H1 (cell line): ENCODE measurements at regions not wholly inside any gene's neighbourhood (a gene's known extent, or its start where the extent isn't known, plus 50 kb on each side); places are given as distances from the start of the nearest gene placed in this dataset.
"Not testable (repeated sequence)": the region's sequence is repeated elsewhere in the genome, so short reads cannot be mapped to it uniquely, and the experiment has no call there.

Source experiments
- CTCF ChIA-PET: fragments of 300-600 bp; sonication (Branson Sonifier 250); formaldehyde crosslinking; loops from one replicate; lab custom pipeline; 2021; ENCODE audit not compliant: partially characterized antibody; lab: Charles Lee
- POLR2A ChIA-PET: fragments of 300-600 bp; sonication (Branson Sonifier 250); formaldehyde crosslinking; loops from one replicate; lab custom pipeline; 2021; ENCODE audit warnings: inconsistent platforms; ENCODE audit not compliant: partially characterized antibody; lab: Charles Lee
- DNase-seq, 2 experiments: peaks; one replicate each; pipeline versions ENCODE4 v3.0.0 to v3.0.0-alpha.2; 2010 to 2022; ENCODE audit warnings: low spot score in 2 of 2, low read depth in 1 of 2, mixed read lengths in 1 of 2
- FAIRE-seq: peaks from 2 replicates; lab custom pipeline; 2011; peaks lifted over from hg19 to GRCh38; lab: Jason Lieb, UNC
- H2AFZ ChIP-seq: 2 replicates; pipeline ENCODE4 v1.8.1; 2012; ENCODE audit warnings: low read length, inconsistent platforms
- H2AK5ac ChIP-seq: 2 replicates; pipeline ENCODE4 v1.6.1; 2013; ENCODE audit warnings: low read depth, low read length
- H2BK120ac ChIP-seq: replicated peaks from 2 replicates; pipeline ENCODE3; 2013; ENCODE audit warnings: low read depth, low read length, inconsistent platforms
- H2BK12ac ChIP-seq: 2 replicates; pipeline ENCODE4 v1.6.1; 2013; ENCODE audit warnings: low read depth, low read length
- H2BK15ac ChIP-seq: 2 replicates; pipeline ENCODE4 v1.6.1; 2013; ENCODE audit warnings: low read length
- H2BK20ac ChIP-seq: 2 replicates; pipeline ENCODE4 v1.6.1; 2013; ENCODE audit warnings: low read length
- H2BK5ac ChIP-seq: 2 replicates; pipeline ENCODE4 v1.6.1; 2013; ENCODE audit warnings: low read depth, low read length
- H3K14ac ChIP-seq: 2 replicates; pipeline ENCODE4 v1.6.1; 2013; ENCODE audit warnings: inconsistent platforms; ENCODE audit not compliant: insufficient read length
- H3K18ac ChIP-seq: 2 replicates; pipeline ENCODE4 v1.6.1; 2013; ENCODE audit warnings: low read length; ENCODE audit errors: extremely low read depth
- H3K23ac ChIP-seq: 2 replicates; pipeline ENCODE4 v1.6.1; 2013; ENCODE audit warnings: inconsistent platforms; ENCODE audit not compliant: insufficient read length
- H3K23me2 ChIP-seq: 2 replicates; pipeline ENCODE4 v1.6.1; 2013; ENCODE audit warnings: low read depth, low read length
- H3K27ac ChIP-seq: 2 replicates; pipeline ENCODE4 v1.6.1; 2011; ENCODE audit warnings: low read depth, low read length, inconsistent platforms
- H3K27me3 ChIP-seq, 4 experiments: replicated peaks in 1 of 4; 1 replicate in 1 of 4; 2 replicates in 3 of 4; pipeline versions ENCODE4 v1.6.1 to v1.8.1; 2011 to 2013; ENCODE audit warnings: low read length in 3 of 4, mild to moderate bottlenecking in 3 of 4, inconsistent platforms in 2 of 4, mixed read lengths in 2 of 4, moderate library complexity in 1 of 4; ENCODE audit not compliant: control insufficient read depth in 3 of 4, insufficient read depth in 3 of 4; ENCODE audit errors: extremely low read depth in 1 of 4
- H3K36me3 ChIP-seq, 4 experiments: 2 replicates each; pipeline versions ENCODE4 v1.6.1 to v1.8.1; 2011 to 2013; ENCODE audit warnings: mild to moderate bottlenecking in 4 of 4, low read length in 3 of 4, moderate library complexity in 2 of 4, control low read depth in 1 of 4, inconsistent platforms in 1 of 4; ENCODE audit not compliant: insufficient read depth in 4 of 4, control insufficient read depth in 2 of 4
- H3K4ac ChIP-seq: replicated peaks from 2 replicates; pipeline ENCODE3; 2013; ENCODE audit warnings: low read length, low read depth, mixed read lengths, inconsistent platforms; ENCODE audit not compliant: insufficient read length
- H3K4me1 ChIP-seq, 4 experiments: replicated peaks in 1 of 4; 1 replicate in 1 of 4; 2 replicates in 3 of 4; pipeline versions ENCODE4 v1.6.1 to v1.8.1; 2011 to 2013; ENCODE audit warnings: low read length in 3 of 4, inconsistent platforms in 2 of 4, mixed read lengths in 1 of 4; ENCODE audit not compliant: insufficient read depth in 4 of 4, control insufficient read depth in 3 of 4
- H3K4me2 ChIP-seq, 2 experiments: 2 replicates each; pipeline versions ENCODE4 v1.6.1 to v1.8.1; 2011 to 2013; ENCODE audit warnings: low read depth in 2 of 2, low read length in 2 of 2, control low read depth in 1 of 2, inconsistent platforms in 1 of 2, mild to moderate bottlenecking in 1 of 2; ENCODE audit not compliant: insufficient read depth in 1 of 2
- H3K4me3 ChIP-seq, 4 experiments: fragments of 200-600, 300-600 bp in 1 of 4; sonication (generic), shearing (Covaris generic), sonication (Bioruptor Twin) in 1 of 4; 2 replicates each; pipeline versions ENCODE4 v1.5.1 to v1.8.1; 2011 to 2016; ENCODE audit warnings: low read length in 4 of 4, low read depth in 3 of 4, control low read depth in 2 of 4, inconsistent platforms in 2 of 4, mild to moderate bottlenecking in 2 of 4, mixed read lengths in 1 of 4, moderate library complexity in 1 of 4; ENCODE audit not compliant: insufficient read depth in 2 of 4; ENCODE audit errors: extremely low read depth in 1 of 4
- H3K56ac ChIP-seq: replicated peaks from 2 replicates; pipeline ENCODE3; 2013; ENCODE audit warnings: low read depth, mild to moderate bottlenecking, mixed read lengths, low read length, inconsistent platforms; ENCODE audit not compliant: insufficient read length
- H3K79me1 ChIP-seq: 2 replicates; pipeline ENCODE4 v1.6.1; 2013; ENCODE audit warnings: low read depth, low read length, control low read depth
- H3K79me2 ChIP-seq, 2 experiments: 2 replicates each; pipeline versions ENCODE4 v1.6.1 to v1.8.1; 2012 to 2013; ENCODE audit warnings: low read length in 2 of 2, mild to moderate bottlenecking in 2 of 2, inconsistent platforms in 1 of 2; ENCODE audit not compliant: insufficient read depth in 2 of 2, control insufficient read depth in 1 of 2
- H3K9ac ChIP-seq, 4 experiments: replicated peaks in 1 of 4; 1 replicate in 1 of 4; 2 replicates in 3 of 4; pipeline versions ENCODE4 v1.6.1 to v1.8.1; 2011 to 2013; ENCODE audit warnings: low read depth in 3 of 4, low read length in 3 of 4, control low read depth in 2 of 4, mild to moderate bottlenecking in 2 of 4, moderate library complexity in 2 of 4, inconsistent platforms in 1 of 4; ENCODE audit errors: extremely low read depth in 1 of 4
- H3K9me3 ChIP-seq, 2 experiments: 2 replicates each; pipeline versions ENCODE4 v1.6.1 to v1.8.1; 2012 to 2013; ENCODE audit warnings: mild to moderate bottlenecking in 2 of 2, moderate library complexity in 2 of 2, control low read depth in 1 of 2, inconsistent platforms in 1 of 2, low read depth in 1 of 2, low read length in 1 of 2, mixed read lengths in 1 of 2; ENCODE audit not compliant: insufficient read depth in 2 of 2
- H4K20me1 ChIP-seq, 2 experiments: replicated peaks in 1 of 2; 2 replicates each; pipeline versions ENCODE3 to v1.8.1; 2011 to 2013; ENCODE audit warnings: inconsistent platforms in 2 of 2, low read length in 2 of 2, mild to moderate bottlenecking in 1 of 2; ENCODE audit not compliant: insufficient read depth in 2 of 2, control insufficient read depth in 1 of 2
- H4K5ac ChIP-seq: 2 replicates; pipeline ENCODE4 v1.6.1; 2013; ENCODE audit warnings: low read length, low read depth, mixed read lengths, inconsistent platforms; ENCODE audit not compliant: insufficient read length
- H4K8ac ChIP-seq: 2 replicates; pipeline ENCODE4 v1.8.0; 2013; ENCODE audit warnings: mild to moderate bottlenecking, moderate library complexity, low read length, inconsistent platforms; ENCODE audit not compliant: insufficient read depth; ENCODE audit errors: extremely low read depth
- H4K91ac ChIP-seq: replicated peaks from 2 replicates; pipeline ENCODE3; 2013; ENCODE audit warnings: low read length, mixed read lengths, inconsistent platforms; ENCODE audit not compliant: insufficient read length
- WGBS, 2 experiments: shearing (Covaris generic) in 1 of 2; methylation state at CpG; one replicate each; pipeline versions ENCODE4 v1.1.6 to v1.1.7; 2013 to 2015; ENCODE audit warnings: low lambda C conversion rate in 2 of 2, mixed read lengths in 2 of 2, inconsistent platforms in 1 of 2, low coverage in 1 of 2, missing lambda C conversion rate in 1 of 2; ENCODE audit not compliant: insufficient replicate concordance in 2 of 2, insufficient coverage in 1 of 2, insufficient read length in 1 of 2; ENCODE audit errors: extremely low coverage in 1 of 2, missing lambda C conversion rate in 1 of 2; 5-methylcytosine and 5-hydroxymethylcytosine counted together

DNA sequence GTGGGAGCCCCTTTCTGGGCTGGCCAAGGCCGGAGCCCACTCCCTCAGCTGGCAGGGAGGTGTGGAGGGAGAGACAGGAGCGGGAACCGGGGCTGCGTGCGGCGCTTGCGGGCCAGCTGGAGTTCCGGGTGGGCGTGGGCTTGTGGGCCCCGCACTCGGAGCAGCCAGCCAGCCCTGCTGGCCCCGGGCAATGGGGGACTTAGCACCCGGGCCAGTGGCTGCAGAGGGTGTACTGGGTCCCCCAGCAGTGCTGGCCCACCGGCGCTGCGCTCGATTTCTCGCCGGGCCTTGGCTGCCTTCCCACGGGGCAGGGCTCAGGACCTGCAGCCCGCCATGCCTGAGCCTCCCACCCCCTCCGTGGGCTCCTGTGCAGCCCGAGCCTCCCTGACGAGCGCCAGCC lies 1082.5 kb downstream of the PCDH17 start:
- 90% methylated on average over 4 of the region's 25 CpGs; no CpG with 5 or more reads in 1 of the 2 experiments for WGBS, 2 experiments
- H3K4ac ChIP-seq, H2BK120ac ChIP-seq, H3K9me3 ChIP-seq, H3K36me3 ChIP-seq, H3K18ac ChIP-seq, H4K8ac ChIP-seq, H3K4me3 ChIP-seq, H2BK20ac ChIP-seq, POLR2A ChIA-PET, H3K14ac ChIP-seq, H3K79me1 ChIP-seq, H2BK12ac ChIP-seq, H4K5ac ChIP-seq, H3K23ac ChIP-seq, H4K91ac ChIP-seq, H3K9ac ChIP-seq, H3K27me3 ChIP-seq, H2BK5ac ChIP-seq, FAIRE-seq, H3K27ac ChIP-seq, H4K20me1 ChIP-seq, DNase-seq, H3K4me1 ChIP-seq, H3K23me2 ChIP-seq, H2BK15ac ChIP-seq, H3K79me2 ChIP-seq, H2AK5ac ChIP-seq, H2AFZ ChIP-seq, H3K4me2 ChIP-seq, H3K56ac ChIP-seq: not testable (repeated sequence)
- CTCF ChIA-PET, result interaction anchor here (0.7 kb wide), 1 partner anchor 93 kb away, joined by 3 read pairs; no protein-coding TSS in a partner anchor
